HG02642 (cell line): ENCODE measurements at regions not wholly inside any gene's neighbourhood (a gene's known extent, or its start where the extent isn't known, plus 50 kb on each side); places are given as distances from the start of the nearest gene placed in this dataset.
"Not testable (repeated sequence)": the region's sequence is repeated elsewhere in the genome, so short reads cannot be mapped to it uniquely, and the experiment has no call there.

Experiments
- ATAC-seq: cut with Tn5 transposase; IDR thresholded peaks from one replicate; pipeline ENCODE4 v1.9.1; 2021; ENCODE audit warnings: mild to moderate bottlenecking; ENCODE audit not compliant: unreplicated experiment, poor library complexity

- ATAC-seq: not testable (repeated sequence)
These were observed 688.8 kb downstream of the TTLL7 start for GRCh38 chr1:83310161-83310560.

DNA sequence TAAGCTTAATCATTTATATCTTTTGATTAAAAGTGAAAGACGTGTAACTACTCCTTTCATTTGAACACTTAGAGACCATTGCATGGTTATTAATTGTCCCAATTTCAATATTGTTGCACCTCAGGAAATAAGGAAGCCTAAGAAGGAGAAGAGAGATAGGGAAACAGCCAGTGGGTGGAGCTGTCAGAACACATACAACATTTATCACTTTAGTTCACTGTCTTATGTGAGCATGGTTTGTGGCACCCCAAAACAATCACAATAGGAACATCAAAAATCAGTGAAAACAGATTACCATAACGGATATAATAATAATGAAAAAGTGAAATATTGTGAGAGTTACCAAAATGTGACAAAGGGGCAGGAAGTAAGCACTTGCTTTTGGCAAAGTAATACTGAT lies 689.9 kb downstream of the TTLL7 start:
- ATAC-seq: not testable (repeated sequence)

GRCh38 chr1:83306811-83307210 lies 692.1 kb downstream of the TTLL7 start:
- ATAC-seq: not testable (repeated sequence)

- ATAC-seq: not testable (repeated sequence)
These were observed 703.3 kb downstream of the TTLL7 start for GRCh38 chr1:83295594-83295993.

DNA sequence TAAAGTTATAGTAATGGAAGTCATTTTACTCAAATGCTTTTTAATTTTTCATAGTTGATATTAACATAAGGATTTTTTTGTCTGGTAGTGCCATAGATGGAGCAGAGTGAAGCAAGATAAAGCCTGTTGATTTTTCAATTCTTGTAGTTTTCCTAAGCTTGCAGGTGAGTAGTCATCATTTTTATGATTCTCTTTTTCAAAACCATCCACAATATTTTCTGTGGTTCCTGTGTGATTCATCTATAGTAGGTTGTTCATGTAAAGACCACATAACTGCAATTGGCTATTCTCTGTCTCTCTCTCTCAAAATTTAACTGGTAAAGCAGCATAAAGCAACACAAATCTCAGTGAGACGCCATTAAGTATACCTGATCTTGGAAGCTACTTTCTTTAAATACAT lies 711.5 kb downstream of the TTLL7 start:
- ATAC-seq: not testable (repeated sequence)

- not testable (repeated sequence) for ATAC-seq
These were observed 724.3 kb downstream of the TTLL7 start for GRCh38 chr1:83274656-83275055.

- not testable (repeated sequence) for ATAC-seq
These were observed 726.4 kb downstream of the TTLL7 start for GRCh38 chr1:83272484-83272883.

- ATAC-seq: not testable (repeated sequence)
These were observed 727.1 kb downstream of the TTLL7 start for GRCh38 chr1:83271834-83272233.

DNA sequence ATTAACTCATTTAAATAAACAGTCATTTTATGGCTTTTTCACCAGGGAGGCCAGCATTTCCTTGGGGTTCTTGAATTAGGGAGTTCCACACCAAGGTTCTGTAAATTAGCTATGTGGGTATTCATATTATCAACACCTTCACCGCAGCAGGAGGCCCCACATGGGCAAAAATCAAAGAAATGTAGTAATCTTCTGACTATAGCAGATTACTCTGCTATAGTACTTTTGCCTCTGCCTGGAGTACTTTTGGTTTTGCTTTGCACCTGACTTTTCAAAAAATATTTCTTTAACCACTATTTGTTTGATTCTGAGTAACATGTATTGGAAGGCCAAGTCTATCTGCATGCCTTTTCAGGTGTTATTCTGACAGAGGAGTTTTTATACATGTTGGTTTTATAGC lies 728.1 kb downstream of the TTLL7 start:
- not testable (repeated sequence) for ATAC-seq

DNA sequence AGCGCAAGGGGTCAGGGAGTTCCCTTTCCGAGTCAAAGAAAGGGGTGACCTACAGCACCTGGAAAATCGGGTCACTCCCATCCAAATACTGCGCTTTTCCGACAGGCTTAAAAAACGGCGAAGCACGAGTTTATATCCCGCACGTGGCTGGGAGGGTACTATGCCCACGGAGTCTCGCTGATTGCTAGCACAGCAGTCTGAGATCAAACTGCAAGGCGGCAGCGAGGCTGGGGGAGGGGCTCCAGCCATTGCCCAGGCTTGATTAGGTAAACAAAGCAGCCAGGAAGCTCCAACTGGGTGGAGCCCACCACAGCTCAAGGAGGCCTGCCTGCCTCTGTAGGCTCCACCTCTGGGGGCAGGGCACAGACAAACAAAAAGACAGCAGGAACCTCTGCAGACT lies 735.1 kb downstream of the TTLL7 start:
- not testable (repeated sequence) for ATAC-seq

GRCh38 chr1:83251687-83252086 lies 747.2 kb downstream of the TTLL7 start:
- ATAC-seq: not testable (repeated sequence)

DNA sequence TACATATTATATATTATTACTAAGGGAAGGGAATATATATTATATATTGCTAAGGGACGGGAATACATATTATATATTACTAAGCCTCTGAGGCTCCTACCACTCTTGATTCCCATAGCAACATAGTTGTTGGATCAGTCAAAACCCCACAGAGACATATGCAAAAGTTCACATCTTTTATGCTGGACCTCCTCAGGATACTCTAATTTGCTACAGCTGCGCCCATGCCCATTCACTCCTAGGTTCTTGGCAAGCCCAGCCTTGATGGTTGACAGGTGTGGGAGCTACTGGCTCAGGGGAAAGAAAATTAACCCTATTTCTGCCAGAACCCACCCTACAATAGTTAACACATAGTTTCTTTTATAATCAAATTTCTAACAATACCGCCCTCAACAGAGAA lies 752.2 kb downstream of the TTLL7 start:
- not testable (repeated sequence) for ATAC-seq

DNA sequence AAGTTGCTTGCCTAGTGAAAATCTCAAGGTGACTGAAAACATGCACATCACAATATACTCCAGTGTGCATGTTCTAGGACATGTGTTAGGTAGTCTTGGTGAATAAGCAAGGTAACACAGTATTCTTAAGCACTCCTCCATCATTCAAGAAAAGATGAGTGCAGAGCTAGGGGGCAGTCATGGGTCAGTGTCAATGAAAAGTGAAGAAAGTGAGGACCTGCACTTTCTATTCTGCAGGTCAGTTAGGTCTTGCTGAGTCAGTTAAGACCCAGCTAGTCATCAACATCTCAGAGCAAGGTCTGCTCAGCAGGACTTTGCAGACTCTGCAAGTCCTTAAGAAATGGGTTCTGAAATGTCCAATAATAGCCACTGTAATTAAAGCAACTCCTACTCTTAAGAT lies 754.1 kb downstream of the TTLL7 start:
- not testable (repeated sequence) for ATAC-seq

DNA sequence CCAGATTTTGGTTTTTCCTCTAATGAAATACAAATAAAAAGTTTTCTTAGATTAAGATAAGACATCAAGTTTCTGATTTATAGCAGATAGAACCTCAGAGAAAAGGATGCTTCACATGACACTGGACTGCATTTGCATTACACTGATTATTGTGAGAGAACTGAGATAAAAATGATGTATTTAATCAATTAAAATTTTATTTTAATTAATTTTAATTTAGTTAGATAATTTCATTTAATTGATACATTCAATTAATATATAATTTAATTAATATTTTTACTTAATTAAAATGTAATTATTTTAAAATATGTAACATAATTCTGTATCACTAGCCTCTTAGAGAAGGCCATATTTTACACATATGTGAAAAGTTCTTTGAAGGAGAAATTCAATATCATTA lies 759.4 kb downstream of the TTLL7 start:
- ATAC-seq: not testable (repeated sequence)

GRCh38 chr1:83238654-83239053 lies 760.3 kb downstream of the TTLL7 start:
- ATAC-seq: not testable (repeated sequence)

- ATAC-seq: not testable (repeated sequence)
These were observed 779.1 kb downstream of the TTLL7 start for GRCh38 chr1:83219788-83220187.

DNA sequence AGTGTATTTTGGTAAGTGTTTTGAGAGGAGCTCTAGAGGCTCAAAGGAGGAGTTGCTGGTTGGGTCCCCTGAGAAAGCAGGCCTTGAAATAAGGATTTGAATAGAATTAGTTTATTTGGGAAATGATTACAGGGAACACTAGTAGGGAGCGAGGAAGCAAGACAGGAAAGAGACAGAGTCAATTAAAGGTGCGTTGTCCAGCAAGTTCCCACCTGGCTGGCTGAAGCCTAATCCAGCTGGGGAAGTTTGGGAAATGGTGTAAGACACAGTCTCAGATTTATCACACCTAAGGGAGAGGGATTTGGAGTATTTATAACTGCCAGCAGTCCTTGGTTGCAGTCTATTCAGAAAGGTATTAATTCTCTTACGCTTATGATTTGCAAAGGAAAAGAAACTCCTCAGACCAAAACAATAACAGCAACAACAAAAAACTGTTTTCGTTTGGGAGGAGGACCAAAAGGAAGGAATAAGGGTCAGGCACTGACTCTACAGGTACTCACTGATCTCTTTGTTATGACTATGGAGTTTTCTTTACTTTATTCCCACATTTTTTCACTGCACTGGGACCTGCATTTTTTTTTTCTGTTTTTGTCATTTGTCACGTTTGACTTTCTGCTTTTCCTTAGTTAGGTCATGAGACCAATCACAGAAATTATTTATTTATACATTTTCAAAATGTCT lies 780.8 kb downstream of the TTLL7 start:
- ATAC-seq: not testable (repeated sequence)

GRCh38 chr1:83214317-83214716 lies 784.6 kb downstream of the TTLL7 start:
- ATAC-seq: not testable (repeated sequence)

DNA sequence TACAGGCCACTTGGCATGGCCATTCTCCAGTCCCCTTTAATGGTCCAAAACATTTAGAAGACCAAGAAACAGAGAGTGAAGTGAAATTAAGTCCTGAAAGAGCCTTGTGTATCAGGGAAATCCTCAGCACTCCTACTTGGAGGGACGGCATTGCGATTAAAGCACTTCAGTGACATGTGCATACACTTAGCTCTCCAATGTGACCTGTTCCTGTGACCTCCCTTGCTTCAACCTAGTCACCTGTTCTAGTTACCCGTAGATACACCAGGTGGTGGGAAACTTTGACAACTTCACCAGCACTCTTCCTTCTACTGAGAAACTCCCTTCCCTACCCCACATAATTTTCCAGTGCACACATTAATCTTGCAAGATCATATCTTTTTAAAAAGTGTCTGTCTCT lies 785.3 kb downstream of the TTLL7 start:
- ATAC-seq: not testable (repeated sequence)

GRCh38 chr1:83212033-83212432 lies 786.9 kb downstream of the TTLL7 start:
- not testable (repeated sequence) for ATAC-seq

GRCh38 chr1:83208540-83208939 lies 790.4 kb downstream of the TTLL7 start:
- ATAC-seq: not testable (repeated sequence)

DNA sequence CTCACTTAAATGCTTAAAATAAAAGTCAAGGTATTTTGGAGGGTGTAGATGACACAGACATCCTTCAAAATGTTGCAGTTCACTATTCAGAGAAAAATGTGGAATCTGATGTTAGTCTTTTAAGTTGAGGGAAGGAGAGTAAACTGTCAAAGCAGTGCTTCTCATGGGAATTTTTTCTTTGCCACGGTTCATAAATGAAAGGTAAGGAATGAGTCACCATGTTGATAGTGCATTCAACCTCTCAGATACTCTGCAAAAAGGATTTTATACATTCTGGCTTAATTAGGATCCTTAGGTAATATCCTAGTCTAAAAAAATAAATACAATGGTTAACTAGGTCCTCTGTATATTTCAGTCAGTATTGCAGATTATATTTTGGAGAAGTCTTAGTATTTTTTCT lies 804.3 kb downstream of the TTLL7 start:
- ATAC-seq: not testable (repeated sequence)
